Natural killer cell (primary cell): ENCODE measurements at regions not wholly inside any gene's neighbourhood (a gene's known extent, or its start where the extent isn't known, plus 50 kb on each side); places are given as distances from the start of the nearest gene placed in this dataset.

Experiments
- ATAC-seq, 3 donors: fragments of 150-1000 bp in 2 of 3; fragments of 200-7000 bp in 1 of 3; cut with Tn5 transposase; 1 replicate in 1 of 3; 2 replicates in 2 of 3; pipeline ENCODE4 v1.10.0; 2021; ENCODE audit warnings: mild to moderate bottlenecking in 2 of 3, moderate library complexity in 2 of 3
- DNase-seq, 2 donors: peaks; one replicate each; pipeline versions ENCODE4 v3.0.0 to v3.0.0-alpha.2; 2013 to 2021; ENCODE audit warnings: mixed read lengths in 1 of 2
- H3K27ac ChIP-seq: one replicate; pipeline ENCODE4 v1.5.1; 2013; ENCODE audit warnings: mild to moderate bottlenecking, low read length
- H3K27me3 ChIP-seq: one replicate; pipeline ENCODE4 v1.6.1; 2013; ENCODE audit warnings: low read length; ENCODE audit not compliant: control insufficient read depth, insufficient read depth
- H3K36me3 ChIP-seq: one replicate; pipeline ENCODE4 v1.6.1; 2013; ENCODE audit warnings: low read length; ENCODE audit not compliant: control insufficient read depth, insufficient read depth
- H3K4me1 ChIP-seq: one replicate; pipeline ENCODE4 v1.6.1; 2013; ENCODE audit warnings: low read length; ENCODE audit not compliant: control insufficient read depth, insufficient read depth
- H3K4me3 ChIP-seq: one replicate; pipeline ENCODE4 v1.5.1; 2013; ENCODE audit warnings: low read length
- H3K9me3 ChIP-seq: one replicate; pipeline ENCODE4 v1.6.1; 2013; ENCODE audit warnings: low read length; ENCODE audit not compliant: control insufficient read depth, insufficient read depth
- H3K27ac Mint-ChIP-seq, 2 donors: one replicate each; pipeline ENCODE4 v1.8.0; 2022; ENCODE audit warnings: mild to moderate bottlenecking in 2 of 2, mixed read lengths in 2 of 2, moderate library complexity in 1 of 2
- H3K27me3 Mint-ChIP-seq, 2 donors: one replicate each; pipeline ENCODE4 v1.8.0; 2022; ENCODE audit warnings: low read depth in 2 of 2, mixed read lengths in 2 of 2
- H3K36me3 Mint-ChIP-seq: one replicate; pipeline ENCODE4 v1.8.0; 2022; ENCODE audit warnings: mixed read lengths
- H3K4me1 Mint-ChIP-seq, 2 donors: one replicate each; pipeline ENCODE4 v1.8.0; 2022; ENCODE audit warnings: mixed read lengths in 2 of 2
- H3K4me3 Mint-ChIP-seq: one replicate; pipeline ENCODE4 v1.8.0; 2022; ENCODE audit warnings: mild to moderate bottlenecking, moderate library complexity, mixed read lengths
- H3K9me3 Mint-ChIP-seq, 2 donors: one replicate each; pipeline ENCODE4 v1.8.0; 2022; ENCODE audit warnings: mixed read lengths in 2 of 2
- WGBS: methylation state at CpG from one replicate; pipeline ENCODE4 v1.1.7; 2013; ENCODE audit warnings: missing lambda C conversion rate; ENCODE audit not compliant: insufficient coverage; 5-methylcytosine and 5-hydroxymethylcytosine counted together
- intact Hi-C: fragments of 100-400 bp; cut with micrococcal nuclease; formaldehyde crosslinking; loops from one replicate; pipeline ENCODE4 v1.14.2; 2022
- TF ChIP-seq, protein P1 (sequence below): fragments of 200-600 bp; IDR thresholded peaks from one replicate; pipeline ENCODE4 v1.8.0; 2022; ENCODE audit warnings: antibody characterized with exemption

DNA sequence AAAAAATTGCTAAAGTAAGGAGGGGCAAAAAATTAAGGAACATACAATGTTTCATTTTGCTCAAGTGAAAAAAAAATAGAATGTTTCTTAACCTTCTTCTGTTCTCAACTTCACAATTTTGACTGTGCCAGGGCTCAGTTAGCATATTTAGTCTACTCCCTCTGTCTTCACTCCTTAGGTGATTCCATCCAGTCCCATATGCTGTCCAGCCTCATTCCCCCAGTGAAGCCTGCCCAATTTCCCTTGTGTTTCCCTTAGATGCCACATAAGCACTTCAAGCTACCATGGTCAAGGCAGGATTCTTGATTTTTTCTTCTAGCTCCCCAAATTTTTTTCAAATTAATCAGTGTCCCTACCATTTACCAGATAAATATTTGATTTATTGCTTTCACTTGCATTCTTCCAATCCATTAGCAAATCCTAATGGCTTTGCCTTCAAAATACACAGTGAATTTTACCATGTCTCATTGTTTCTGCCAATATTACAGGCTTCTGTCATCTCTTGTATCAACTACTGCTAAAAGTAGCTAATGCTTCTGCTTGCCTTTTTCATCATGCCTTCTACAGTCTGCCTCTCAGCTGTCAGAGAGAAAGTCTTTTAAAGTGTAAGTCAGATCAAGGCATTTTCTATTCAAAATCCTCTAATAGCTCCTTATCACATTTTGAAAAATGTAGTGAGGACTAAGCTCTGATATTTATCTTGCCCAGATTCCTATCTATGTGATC is 166.8 kb downstream of the MACC1 start:
- no peak overlapping the region for H3K27ac ChIP-seq
- Mint-ChIP-seq H3K27me3 (no peaks in the 10 kb centered on the region), H3K36me3 (no peaks in the 10 kb centered on the region), H3K4me1 (no peaks in the 10 kb centered on the region), H3K9me3 (peaks cover 9 to 10% of the 10 kb centered on the region in 2 donors), H3K27ac (no peak overlapping the region), H3K4me3 (no peak overlapping the region)
- H3K4me1 ChIP-seq, result no peaks in the 10 kb centered on the region
- intact Hi-C loops, result no loop called here
- TF ChIP-seq, protein P1, sequence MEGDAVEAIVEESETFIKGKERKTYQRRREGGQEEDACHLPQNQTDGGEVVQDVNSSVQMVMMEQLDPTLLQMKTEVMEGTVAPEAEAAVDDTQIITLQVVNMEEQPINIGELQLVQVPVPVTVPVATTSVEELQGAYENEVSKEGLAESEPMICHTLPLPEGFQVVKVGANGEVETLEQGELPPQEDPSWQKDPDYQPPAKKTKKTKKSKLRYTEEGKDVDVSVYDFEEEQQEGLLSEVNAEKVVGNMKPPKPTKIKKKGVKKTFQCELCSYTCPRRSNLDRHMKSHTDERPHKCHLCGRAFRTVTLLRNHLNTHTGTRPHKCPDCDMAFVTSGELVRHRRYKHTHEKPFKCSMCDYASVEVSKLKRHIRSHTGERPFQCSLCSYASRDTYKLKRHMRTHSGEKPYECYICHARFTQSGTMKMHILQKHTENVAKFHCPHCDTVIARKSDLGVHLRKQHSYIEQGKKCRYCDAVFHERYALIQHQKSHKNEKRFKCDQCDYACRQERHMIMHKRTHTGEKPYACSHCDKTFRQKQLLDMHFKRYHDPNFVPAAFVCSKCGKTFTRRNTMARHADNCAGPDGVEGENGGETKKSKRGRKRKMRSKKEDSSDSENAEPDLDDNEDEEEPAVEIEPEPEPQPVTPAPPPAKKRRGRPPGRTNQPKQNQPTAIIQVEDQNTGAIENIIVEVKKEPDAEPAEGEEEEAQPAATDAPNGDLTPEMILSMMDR, result no peak
- no peak for ATAC-seq
- H3K9me3 ChIP-seq, result no peaks in the 10 kb centered on the region
- no peak for DNase-seq
- H3K4me3 ChIP-seq, result no peak overlapping the region
- H3K36me3 ChIP-seq, result no peaks in the 10 kb centered on the region
- no peaks in the 10 kb centered on the region for H3K27me3 ChIP-seq

DNA sequence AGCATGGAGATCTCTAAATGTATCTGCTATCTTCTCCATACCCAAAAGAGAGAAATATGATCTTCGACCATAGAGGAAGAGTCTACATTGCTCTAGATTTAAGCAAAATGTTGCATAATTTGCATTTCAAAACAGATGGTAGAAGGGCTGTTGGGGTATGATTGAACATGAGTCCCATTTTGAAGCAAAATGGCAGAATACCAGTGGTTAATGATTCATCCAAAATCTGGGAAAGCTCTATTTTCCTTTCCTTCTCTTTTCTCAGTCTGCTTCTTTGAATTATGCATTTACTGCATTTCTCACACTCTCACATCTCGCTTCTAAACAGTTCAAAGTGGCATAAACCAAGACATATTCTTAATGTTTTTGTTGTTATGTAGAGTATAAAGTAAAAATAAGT is 178.5 kb downstream of the MACC1 start:
- intact Hi-C loops, result no loop called here
- H3K27me3 ChIP-seq, result no peaks in the 10 kb centered on the region
- no peak for ATAC-seq
- Mint-ChIP-seq H3K36me3 (no peaks in the 10 kb centered on the region), H3K4me3 (no peak overlapping the region), H3K4me1 (no peaks in the 10 kb centered on the region), H3K9me3 (peaks cover 2 to 3% of the 10 kb centered on the region in 2 donors), H3K27me3 (no peaks in the 10 kb centered on the region), H3K27ac (no peak overlapping the region)
- H3K36me3 ChIP-seq, result no peaks in the 10 kb centered on the region
- H3K9me3 ChIP-seq, result no peaks in the 10 kb centered on the region
- H3K27ac ChIP-seq, result no peak overlapping the region
- no peak overlapping the region for H3K4me3 ChIP-seq
- no peaks in the 10 kb centered on the region for H3K4me1 ChIP-seq
- DNase-seq, result no peak
- TF ChIP-seq, protein P1, result no peak
- 100% methylated on average over 1 of the region's 2 CpGs for WGBS

GRCh38 chr7:20035279-20035875 is 181.8 kb downstream of the MACC1 start:
- no peak for DNase-seq
- Histone ChIP-seq H3K9me3 (no peaks in the 10 kb centered on the region), H3K4me1 (no peaks in the 10 kb centered on the region), H3K27ac (no peak overlapping the region), H3K36me3 (no peaks in the 10 kb centered on the region), H3K27me3 (no peaks in the 10 kb centered on the region), H3K4me3 (no peak overlapping the region)
- Mint-ChIP-seq H3K27me3 (no peaks in the 10 kb centered on the region), H3K4me1 (no peaks in the 10 kb centered on the region), H3K9me3 (peaks cover 0 to 2% of the 10 kb centered on the region in 2 donors), H3K4me3 (no peak overlapping the region), H3K27ac (no peak overlapping the region), H3K36me3 (no peaks in the 10 kb centered on the region)
- intact Hi-C loops, result no loop called here
- no peak for ATAC-seq
- whole genome bisulfite sequencing, result 89% methylated on average over 5 of the region's 5 CpGs
- TF ChIP-seq, protein P1, result no peak
